ENCODE measurements at regions not wholly inside any gene's neighbourhood (a gene's known extent, or its start where the extent isn't known, plus 50 kb on each side); places are given as distances from the start of the nearest gene placed in this dataset.

- Mint-ChIP-seq H3K4me3 (no peak overlapping the region), H3K9me3 (peaks cover 32% of the 10 kb centered on the region), H3K4me1 (peaks cover 3% of the 10 kb centered on the region; the same call in 1 of the 2 replicates), H3K27me3 (ENCODE audit: low read depth) (no peaks in the 10 kb centered on the region), H3K27ac (no peak overlapping the region), H3K36me3 (peaks cover 5% of the 10 kb centered on the region; the same call in 1 of the 2 replicates)
- TF ChIP-seq CBFB (CRISPR knock-in tag; IDR thresholded peaks at IDR 0.05; ENCODE audit: low read depth) (no peak), CREB1 (CRISPR knock-in tag; IDR thresholded peaks at IDR 0.05) (no peak), ZNF121 (CRISPR knock-in tag; IDR thresholded peaks at IDR 0.05) (no peak), CREM (CRISPR knock-in tag; IDR thresholded peaks at IDR 0.05) (no peak), ZNF416 (CRISPR knock-in tag; IDR thresholded peaks at IDR 0.05) (no peak), ZNF423 (CRISPR knock-in tag; IDR thresholded peaks at IDR 0.05) (no peak), CDX4 (CRISPR knock-in tag; IDR thresholded peaks at IDR 0.05; ENCODE audit: borderline replicate concordance) (no peak), ZNF317 (CRISPR knock-in tag; IDR thresholded peaks at IDR 0.05; ENCODE audit: borderline replicate concordance, low read depth) (no peak), ZNF138 (CRISPR knock-in tag; conservative IDR thresholded peaks at IDR 0.05) (no peak), ZBTB43 (CRISPR knock-in tag; IDR thresholded peaks at IDR 0.05) (no peak), JAZF1 (CRISPR knock-in tag; IDR thresholded peaks at IDR 0.05) (no peak), HMGXB4 (CRISPR knock-in tag; IDR thresholded peaks at IDR 0.05) (no peak), USF1 (CRISPR knock-in tag; IDR thresholded peaks at IDR 0.05) (no peak), ATF2 (CRISPR knock-in tag; IDR thresholded peaks at IDR 0.05; ENCODE audit: borderline replicate concordance, low read depth) (no peak), FOXK1 (CRISPR knock-in tag; IDR thresholded peaks at IDR 0.05) (no peak), EMX1 (CRISPR knock-in tag; IDR thresholded peaks at IDR 0.05) (no peak), ATF6 (CRISPR knock-in tag; IDR thresholded peaks at IDR 0.05) (no peak), SOX15 (CRISPR knock-in tag; IDR thresholded peaks at IDR 0.05) (no peak), RORB (CRISPR knock-in tag; IDR thresholded peaks at IDR 0.05) (no peak), ELF4 (CRISPR knock-in tag; IDR thresholded peaks at IDR 0.05; ENCODE audit: low read depth) (no peak)
- ATAC-seq, result no peak
- POLR2A ChIA-PET, result no interaction called here
- no peak for DNase-seq (ENCODE audit: low spot score)
- CTCF ChIA-PET, result no interaction called here
Measured at GRCh38 chr16:80488167-80488566, 52.6 kb upstream of the DYNLRB2 start.

Data from WTC11 (cell line).